Fibroblast of peridontal ligament (primary cell): ENCODE measurements at regions not wholly inside any gene's neighbourhood (a gene's known extent, or its start where the extent isn't known, plus 50 kb on each side); places are given as distances from the start of the nearest gene placed in this dataset.
"Not testable (repeated sequence)": the region's sequence is repeated elsewhere in the genome, so short reads cannot be mapped to it uniquely, and the experiment has no call there.

Experiments
- DNase-seq: peaks from one replicate; pipeline ENCODE4 v3.0.0-alpha.2; 2010; ENCODE audit errors: extremely low read depth

- DNase-seq: no peak
Observed at GRCh38 chr14:104249706-104250105, 111.3 kb downstream of the KIF26A start.

DNA sequence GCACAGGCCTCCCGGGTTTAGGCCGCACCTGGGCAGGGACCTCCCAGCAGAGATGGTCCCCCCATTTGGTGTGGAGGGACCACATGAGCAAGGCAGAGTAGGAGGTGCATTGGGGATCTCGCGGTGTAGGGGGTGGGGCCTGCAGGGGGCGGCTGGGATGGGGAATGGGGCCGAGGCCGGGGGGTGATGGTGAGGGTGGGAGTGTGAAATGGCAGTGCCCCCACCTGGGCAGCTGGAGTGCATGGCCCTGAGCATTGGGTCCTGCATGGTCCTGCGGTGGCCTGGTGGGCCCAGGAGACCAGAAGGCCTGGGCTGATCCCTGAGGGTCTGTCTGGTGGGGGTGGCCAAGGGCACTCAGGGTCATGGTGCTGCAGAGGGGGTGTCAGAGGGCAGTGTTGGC lies 111.8 kb downstream of the KIF26A start:
- DNase-seq: no peak

DNA sequence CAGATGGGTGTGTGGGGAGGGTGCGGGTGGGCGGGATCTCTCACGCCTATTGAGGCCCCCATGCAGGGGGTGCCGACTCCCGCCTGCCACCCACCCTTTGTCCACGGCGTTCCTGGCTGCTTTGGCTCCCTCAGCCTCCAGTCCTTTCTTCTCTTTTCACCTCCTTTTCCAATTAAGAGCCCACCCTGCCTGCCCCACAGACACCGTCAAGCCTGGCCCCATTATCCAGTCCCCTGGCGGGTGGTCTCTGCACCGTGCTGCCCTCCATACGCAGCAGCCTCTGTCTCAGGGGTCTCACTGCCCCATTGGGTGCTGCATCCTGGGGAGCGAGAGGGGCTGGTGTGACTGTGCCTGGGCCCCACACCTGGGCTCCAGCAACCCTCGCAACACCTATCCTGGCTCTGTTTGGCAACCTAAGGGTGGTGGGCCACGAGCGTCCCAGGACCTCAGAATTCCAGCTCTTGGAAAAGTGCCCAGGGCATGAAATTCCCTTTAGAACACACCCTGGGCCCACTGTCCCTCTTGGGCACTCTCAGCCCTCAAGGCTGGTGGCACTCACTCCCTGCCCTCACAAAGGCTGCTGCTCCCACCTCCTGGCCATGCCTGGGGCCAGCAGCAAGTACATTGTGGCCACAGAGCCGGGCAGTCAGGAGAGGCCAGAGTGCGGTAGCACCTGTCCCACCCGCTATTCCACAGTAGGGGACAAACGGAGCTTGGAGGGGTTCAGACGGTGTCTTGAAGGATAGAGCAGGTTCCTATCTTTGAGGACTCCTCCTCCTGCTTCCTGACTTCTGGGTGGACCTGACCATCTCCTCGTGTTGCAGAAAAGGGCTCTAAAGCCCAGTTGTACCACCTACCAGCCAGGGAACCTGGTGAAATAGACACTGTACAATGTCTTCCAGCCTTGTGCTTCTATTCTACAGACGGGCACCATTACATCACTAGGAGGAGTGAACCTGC lies 114.1 kb downstream of the KIF26A start:
- DNase-seq: no peak

- DNase-seq: no peak
Observed at GRCh38 chr14:104253223-104253822, 114.9 kb downstream of the KIF26A start.

GRCh38 chr14:104253901-104254353 lies 115.5 kb downstream of the KIF26A start:
- no peak for DNase-seq

- DNase-seq: no peak
Observed at GRCh38 chr14:104254735-104255400, 116.5 kb downstream of the KIF26A start.

DNA sequence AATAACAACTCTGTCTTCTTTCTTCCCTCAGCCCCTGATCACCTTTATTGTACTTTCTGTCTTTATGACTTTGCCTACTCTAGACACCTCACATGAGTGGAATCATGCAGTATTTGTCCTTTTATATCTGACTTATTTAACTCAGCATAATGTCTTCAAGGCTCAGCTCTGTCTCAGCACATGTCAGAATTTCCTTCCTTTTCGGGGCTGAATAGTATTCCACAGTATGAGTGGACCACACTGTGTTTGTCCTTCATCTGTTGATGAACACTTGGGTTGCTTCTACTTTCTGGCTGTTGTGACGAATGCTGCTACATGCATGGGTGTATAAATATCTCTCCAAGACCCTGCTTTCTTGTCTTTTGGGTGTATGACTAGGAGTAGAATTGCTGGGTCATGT lies 117.6 kb downstream of the KIF26A start:
- DNase-seq: no peak

DNA sequence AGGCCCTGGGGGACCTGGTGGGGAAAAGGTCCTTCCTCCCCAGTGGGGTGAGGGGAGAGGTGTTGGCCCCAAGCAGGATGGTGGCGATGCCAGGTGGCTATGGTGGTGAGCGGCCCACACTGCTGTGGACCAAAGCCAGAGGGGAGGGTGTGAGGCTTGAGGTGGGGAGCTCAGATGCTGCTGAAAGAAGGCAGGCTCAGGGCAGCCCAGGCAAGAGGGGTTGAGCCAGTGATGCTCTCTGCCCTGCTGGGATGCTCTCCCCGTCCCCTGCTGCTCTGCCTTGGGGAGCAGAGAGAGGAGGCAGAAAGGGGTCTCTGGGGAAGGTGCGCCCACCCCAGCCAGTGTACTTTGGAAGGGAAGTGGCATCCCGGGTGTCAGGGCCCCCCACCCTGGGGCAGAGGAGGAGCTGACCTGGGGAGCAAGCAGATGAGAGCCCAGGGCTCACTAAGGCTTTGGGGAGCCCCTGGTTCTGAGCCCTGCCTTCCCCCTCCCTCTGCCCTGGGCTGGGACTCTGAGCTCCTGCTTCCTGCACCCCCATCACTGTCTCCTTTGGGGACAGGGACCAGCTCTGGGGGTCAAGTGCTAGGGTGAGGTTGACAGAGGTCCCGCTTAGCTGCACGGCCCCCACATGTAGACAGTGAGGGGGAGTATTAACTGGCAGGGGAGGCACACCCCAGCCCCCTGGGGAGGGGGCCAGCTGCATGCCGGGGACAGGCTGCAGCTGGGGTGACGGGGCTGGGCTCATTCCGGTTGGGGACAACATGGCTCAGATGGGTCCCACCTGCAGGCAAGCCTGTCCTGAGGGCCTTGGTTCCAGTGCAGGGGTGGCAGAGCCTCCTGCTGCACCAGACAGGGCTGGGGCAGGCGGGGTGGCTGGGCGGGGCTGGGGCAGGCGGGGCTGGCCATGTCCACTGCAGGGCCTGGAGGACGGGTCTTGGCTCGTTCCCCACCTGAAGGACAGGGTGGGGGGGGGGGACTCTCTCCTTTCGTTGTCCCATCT lies 124.4 kb downstream of the KIF26A start:
- DNase-seq: no peak

GRCh38 chr14:104263675-104264358 lies 125.4 kb downstream of the KIF26A start:
- DNase-seq: no peak

GRCh38 chr14:104264495-104265265 lies 126.3 kb downstream of the KIF26A start:
- no peak for DNase-seq

- DNase-seq: no peak
Observed at GRCh38 chr14:104265918-104266630, 127.7 kb downstream of the KIF26A start.

DNA sequence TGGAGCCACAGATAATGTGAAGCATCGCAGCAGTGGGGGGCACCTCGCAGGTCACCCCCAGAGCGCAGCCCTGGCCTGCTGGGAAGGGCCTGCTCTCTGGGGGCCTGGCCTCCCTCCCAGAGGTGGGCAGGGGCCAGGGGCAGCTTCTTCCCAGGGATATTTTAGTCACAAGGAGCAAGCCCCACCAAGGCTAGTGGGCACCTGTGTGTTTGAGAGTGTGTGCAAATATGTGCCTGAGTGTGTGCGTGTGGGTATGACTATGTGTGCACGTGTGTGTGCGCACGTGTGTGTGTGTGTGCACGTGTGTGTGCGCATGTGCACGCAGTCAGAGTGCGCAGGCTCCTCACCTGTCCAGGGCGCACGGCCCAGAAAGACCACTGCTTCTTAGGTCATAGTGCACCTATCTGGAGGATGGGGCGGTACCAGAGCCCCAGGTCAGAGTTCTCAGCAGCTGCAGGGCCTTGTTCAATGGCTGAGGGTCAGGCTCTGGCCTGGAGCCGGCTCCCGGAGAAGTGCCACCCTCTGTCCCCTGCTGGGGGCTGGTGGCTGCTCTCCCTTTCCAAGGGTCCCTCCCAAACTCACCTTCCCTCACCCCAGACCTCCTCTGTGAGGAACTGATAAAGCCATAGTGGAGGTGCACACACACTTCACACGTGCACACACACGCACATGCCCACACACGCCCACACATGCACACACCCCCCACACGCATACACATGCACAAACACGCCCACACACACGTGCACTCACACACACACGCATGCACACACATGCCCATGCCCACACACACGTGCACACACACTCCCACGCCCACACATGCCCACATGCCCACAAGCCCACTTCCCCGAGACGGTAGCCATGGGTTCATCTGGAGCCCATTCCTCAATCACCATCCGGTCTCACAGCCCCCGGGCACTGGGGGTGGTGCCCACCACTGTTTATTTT lies 128.5 kb downstream of the KIF26A start:
- DNase-seq: no peak

- DNase-seq: no peak
Observed at GRCh38 chr14:104267895-104268294, 129.5 kb downstream of the KIF26A start.

DNA sequence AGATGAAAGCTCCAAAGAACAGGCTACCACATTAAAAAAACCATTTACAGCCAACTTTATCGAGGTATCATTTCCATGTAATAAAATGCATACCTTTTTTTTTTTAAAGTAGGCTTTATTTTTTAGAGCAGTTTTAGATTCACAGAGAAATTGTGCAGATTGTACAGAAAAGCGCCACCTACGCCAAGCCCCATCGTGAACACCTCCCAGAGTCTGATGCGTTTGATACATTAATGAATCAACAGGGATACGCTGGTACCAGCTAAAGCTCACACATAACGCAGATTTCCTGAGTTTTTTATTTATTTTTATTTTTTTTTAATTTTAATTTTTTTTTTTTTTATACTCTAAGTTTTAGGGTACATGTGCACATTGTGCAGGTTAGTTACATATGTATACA lies 129.9 kb downstream of the KIF26A start:
- no peak for DNase-seq

DNA sequence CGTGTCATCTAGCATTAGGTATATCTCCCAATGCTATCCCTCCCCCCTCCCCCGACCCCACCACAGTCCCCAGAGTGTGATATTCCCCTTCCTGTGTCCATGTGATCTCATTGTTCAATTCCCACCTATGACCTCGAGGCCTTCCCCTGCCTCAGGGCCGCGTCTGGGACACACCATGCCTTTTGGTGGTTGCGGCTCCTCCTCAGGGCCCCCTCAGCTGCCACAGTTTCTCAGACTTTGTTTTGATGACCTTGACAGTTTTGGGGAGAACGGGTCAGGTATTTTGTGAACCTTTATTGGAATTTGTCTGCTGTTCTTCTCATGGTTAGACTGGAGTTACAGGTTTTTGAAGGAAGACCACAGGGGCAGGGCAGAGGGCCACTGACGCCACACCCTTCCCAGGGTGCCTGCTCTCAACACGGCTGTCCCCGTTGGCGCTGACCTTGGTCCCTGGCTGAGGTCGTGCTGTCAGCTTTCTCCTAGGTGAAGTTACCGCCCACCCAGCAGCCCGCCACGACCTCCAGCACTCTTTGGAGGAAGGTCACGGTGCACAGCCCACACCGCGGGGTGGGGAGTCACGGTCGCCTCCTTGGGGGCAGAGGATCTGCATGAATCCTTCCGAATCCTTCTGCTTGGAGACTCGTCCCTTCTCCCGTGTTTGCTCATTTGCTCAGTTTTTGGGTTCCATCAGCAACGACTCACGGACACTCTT lies 130.5 kb downstream of the KIF26A start:
- DNase-seq: no peak

GRCh38 chr14:104269511-104270241 lies 131.3 kb downstream of the KIF26A start:
- DNase-seq: not testable (repeated sequence)

GRCh38 chr14:104271391-104271790 lies 133.0 kb downstream of the KIF26A start:
- no peak for DNase-seq
